Immature natural killer cell (primary cell): ENCODE measurements at regions not wholly inside any gene's neighbourhood (a gene's known extent, or its start where the extent isn't known, plus 50 kb on each side); places are given as distances from the start of the nearest gene placed in this dataset.
"Not testable (repeated sequence)": the region's sequence is repeated elsewhere in the genome, so short reads cannot be mapped to it uniquely, and the experiment has no call there.

Source experiments
- DNase-seq, 3 donors: peaks; one replicate each; pipeline ENCODE4 v3.0.0; 2022; ENCODE audit warnings: mixed read lengths in 1 of 3
- H3K27ac Mint-ChIP-seq, 6 donors: one replicate each; pipeline ENCODE4 v1.8.0; 2020; ENCODE audit warnings: mixed read lengths in 6 of 6, mild to moderate bottlenecking in 5 of 6, inconsistent platforms in 4 of 6, moderate library complexity in 3 of 6
- H3K27me3 Mint-ChIP-seq, 3 donors: one replicate each; pipeline ENCODE4 v1.8.0; 2020 to 2021; ENCODE audit warnings: low read depth in 3 of 3, mild to moderate bottlenecking in 3 of 3, mixed read lengths in 3 of 3, moderate library complexity in 3 of 3, inconsistent platforms in 1 of 3
- H3K36me3 Mint-ChIP-seq, 3 donors: one replicate each; pipeline ENCODE4 v1.8.0; 2020; ENCODE audit warnings: mixed read lengths in 3 of 3, inconsistent platforms in 2 of 3, mild to moderate bottlenecking in 2 of 3
- H3K4me1 Mint-ChIP-seq, 2 donors: one replicate each; pipeline ENCODE4 v1.8.0; 2020; ENCODE audit warnings: inconsistent platforms in 2 of 2, mild to moderate bottlenecking in 2 of 2, mixed read lengths in 2 of 2, moderate library complexity in 1 of 2
- H3K4me3 Mint-ChIP-seq, 5 donors: one replicate each; pipeline ENCODE4 v1.8.0; 2020; ENCODE audit warnings: mild to moderate bottlenecking in 5 of 5, mixed read lengths in 5 of 5, inconsistent platforms in 3 of 5, moderate library complexity in 3 of 5
- H3K9me3 Mint-ChIP-seq, 6 donors: one replicate each; pipeline ENCODE4 v1.8.0; 2020; ENCODE audit warnings: mild to moderate bottlenecking in 6 of 6, mixed read lengths in 6 of 6, inconsistent platforms in 4 of 6, moderate library complexity in 3 of 6

DNA sequence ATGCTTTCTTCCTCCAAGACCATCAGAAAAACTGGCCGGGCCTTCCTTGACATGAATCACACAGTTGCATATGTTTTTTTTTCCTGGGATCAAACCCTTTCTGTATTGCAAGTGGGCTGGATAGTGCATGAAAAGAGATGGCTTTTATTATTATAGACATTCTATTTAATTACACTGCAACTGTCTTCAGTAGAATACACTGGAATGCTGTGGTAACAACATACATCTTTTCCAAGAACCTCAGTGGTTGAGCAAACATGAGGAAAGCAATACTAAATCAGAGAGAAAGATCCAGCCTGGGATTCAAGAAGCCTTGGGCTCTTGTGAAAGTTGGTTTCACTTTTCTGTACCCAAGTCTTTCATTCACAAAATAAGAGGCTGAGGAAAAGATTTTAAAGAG, 193.0 kb downstream of the DMAC1 start:
- peaks cover 0 to 4% (median 0%) of the 10 kb centered on the region in 6 donors for H3K9me3 Mint-ChIP-seq
- H3K27ac Mint-ChIP-seq, result no peak overlapping the region
- peaks cover 0 to 3% (median 0%) of the 10 kb centered on the region in 3 donors for H3K27me3 Mint-ChIP-seq
- H3K36me3 Mint-ChIP-seq, result no peaks in the 10 kb centered on the region
- DNase-seq, result no peak
- no peaks in the 10 kb centered on the region for H3K4me1 Mint-ChIP-seq
- H3K4me3 Mint-ChIP-seq, result no peak overlapping the region

DNA sequence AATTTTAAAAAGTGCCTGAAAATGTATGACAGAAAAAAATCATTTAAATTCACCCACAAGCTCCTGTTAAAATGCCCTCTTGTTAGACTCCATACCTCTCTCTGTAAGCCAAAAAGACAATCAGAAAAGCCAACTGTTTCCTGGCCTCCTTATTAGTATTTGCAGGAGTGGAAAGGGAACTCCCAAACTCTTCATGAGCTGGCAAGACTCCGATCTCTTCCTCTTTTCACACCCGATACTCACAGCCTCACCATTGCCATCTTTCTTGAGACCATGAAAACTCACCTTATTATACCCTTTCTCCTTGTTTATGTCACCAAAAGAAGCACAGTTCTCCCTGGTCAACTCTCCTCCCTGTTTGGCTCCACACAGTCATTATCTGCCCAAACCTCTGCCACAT, 197.8 kb downstream of the DMAC1 start:
- H3K4me3 Mint-ChIP-seq, result no peak overlapping the region
- H3K36me3 Mint-ChIP-seq, result no peaks in the 10 kb centered on the region
- no peaks in the 10 kb centered on the region for H3K4me1 Mint-ChIP-seq
- no peak overlapping the region for H3K27ac Mint-ChIP-seq
- no peaks in the 10 kb centered on the region for H3K27me3 Mint-ChIP-seq
- H3K9me3 Mint-ChIP-seq, result peaks cover 0 to 4% (median 0%) of the 10 kb centered on the region in 6 donors
- DNase-seq, result no peak

DNA sequence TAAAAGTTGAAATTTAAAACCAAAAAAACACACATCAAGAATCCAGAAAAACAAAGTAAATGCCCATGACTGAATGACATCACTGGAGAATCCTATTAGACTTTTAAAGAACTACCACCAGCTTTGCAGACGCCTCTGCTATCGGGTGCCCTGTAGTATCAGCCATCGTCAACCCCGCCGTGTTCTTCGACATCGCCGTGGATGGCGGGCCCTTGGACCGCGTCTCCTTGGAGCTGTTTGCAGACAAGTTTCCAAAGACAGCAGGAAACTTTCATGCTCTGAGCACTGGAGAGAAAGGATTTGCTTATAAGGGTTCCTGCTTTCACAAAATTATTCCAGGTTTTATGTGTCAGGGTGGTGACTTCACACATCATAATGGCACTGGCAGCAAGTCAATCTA, 201.9 kb downstream of the DMAC1 start:
- H3K4me3 Mint-ChIP-seq, result no peak overlapping the region
- DNase-seq, result no peak
- H3K4me1 Mint-ChIP-seq, result no peaks in the 10 kb centered on the region
- H3K27ac Mint-ChIP-seq, result no peak overlapping the region
- H3K27me3 Mint-ChIP-seq, result peaks cover 2 to 5% (median 2%) of the 10 kb centered on the region in 3 donors
- H3K36me3 Mint-ChIP-seq, result peaks cover 4 to 10% (median 9%) of the 10 kb centered on the region in 3 donors
- H3K9me3 Mint-ChIP-seq, result peaks cover 6 to 20% (median 12%) of the 10 kb centered on the region in 6 donors

DNA sequence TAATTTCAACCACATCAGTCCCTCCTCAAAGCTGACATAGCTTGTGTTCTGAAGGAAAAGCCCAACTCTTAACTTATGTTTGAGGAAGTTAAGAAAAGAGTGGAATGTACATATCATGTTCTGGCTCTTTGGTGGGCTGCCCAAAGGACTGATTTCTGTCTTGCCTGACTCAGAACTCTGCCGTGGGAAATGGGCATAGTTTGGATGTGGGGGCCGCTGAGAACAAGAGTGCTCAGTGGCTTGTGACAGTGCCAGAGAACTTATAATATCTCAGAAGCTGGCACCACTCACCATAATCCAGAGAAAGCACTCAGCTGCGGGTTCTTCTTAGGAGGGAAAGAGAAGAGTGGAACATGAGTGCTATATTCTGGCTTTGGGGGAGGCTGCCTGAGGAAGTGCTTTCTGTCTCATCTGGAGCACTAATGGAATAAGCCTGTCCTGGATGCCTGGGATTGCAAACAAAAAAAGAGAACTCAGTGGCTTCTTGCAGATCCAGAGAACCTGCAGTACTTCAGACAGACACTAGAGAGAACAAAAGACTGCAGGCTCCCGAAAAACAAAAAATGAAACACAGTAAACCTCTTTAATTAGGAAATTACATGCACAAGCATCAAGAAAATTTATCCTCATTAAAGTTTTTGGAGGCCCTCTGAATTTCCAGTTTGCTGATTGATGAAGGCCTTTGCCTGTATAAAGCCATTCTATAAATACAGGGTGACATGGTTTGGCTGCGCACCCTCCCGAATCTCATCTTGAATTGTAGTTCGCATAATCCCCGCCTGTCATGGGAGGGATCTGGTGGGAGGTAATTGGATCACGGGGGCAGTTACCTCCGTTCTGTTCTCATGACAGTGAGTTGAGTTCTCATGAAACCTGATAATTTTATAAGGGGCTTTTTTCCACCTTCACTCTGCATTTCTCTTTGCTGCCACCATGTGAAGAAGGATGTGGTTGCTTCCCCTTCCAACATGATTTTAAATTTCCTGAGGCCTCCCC, 207.0 kb downstream of the DMAC1 start:
- Mint-ChIP-seq H3K4me3 (no peak overlapping the region), H3K4me1 (no peaks in the 10 kb centered on the region), H3K27ac (no peak overlapping the region), H3K27me3 (peaks cover 2 to 8% (median 4%) of the 10 kb centered on the region in 3 donors), H3K9me3 (peaks cover 5 to 20% (median 12%) of the 10 kb centered on the region in 6 donors), H3K36me3 (peaks cover 4 to 10% (median 9%) of the 10 kb centered on the region in 3 donors)
- no peak for DNase-seq

DNA sequence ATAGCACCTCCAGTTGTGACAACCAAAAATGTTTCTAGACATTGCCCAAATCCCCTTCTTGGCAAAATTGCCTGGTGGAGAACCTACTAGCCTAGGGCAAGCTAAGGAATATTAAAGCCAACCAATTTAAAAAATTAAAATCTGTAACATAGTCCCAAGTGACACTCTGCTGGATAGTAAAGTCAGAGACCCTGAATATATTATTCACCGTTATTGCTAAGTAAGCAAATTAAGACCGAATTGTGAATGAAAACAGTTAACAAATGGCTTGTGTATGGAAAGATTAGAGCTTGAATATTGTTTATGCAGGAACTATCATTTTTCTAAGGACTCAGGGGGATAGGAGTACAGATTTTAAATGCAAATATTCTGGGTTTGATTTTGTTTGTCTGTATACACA, 208.1 kb downstream of the DMAC1 start:
- H3K9me3 Mint-ChIP-seq, result peaks cover 5 to 20% (median 12%) of the 10 kb centered on the region in 6 donors
- no peak overlapping the region for H3K27ac Mint-ChIP-seq
- peaks cover 4 to 10% (median 9%) of the 10 kb centered on the region in 3 donors for H3K36me3 Mint-ChIP-seq
- peaks cover 2 to 8% (median 4%) of the 10 kb centered on the region in 3 donors for H3K27me3 Mint-ChIP-seq
- H3K4me1 Mint-ChIP-seq, result no peaks in the 10 kb centered on the region
- DNase-seq, result no peak
- no peak overlapping the region for H3K4me3 Mint-ChIP-seq

DNA sequence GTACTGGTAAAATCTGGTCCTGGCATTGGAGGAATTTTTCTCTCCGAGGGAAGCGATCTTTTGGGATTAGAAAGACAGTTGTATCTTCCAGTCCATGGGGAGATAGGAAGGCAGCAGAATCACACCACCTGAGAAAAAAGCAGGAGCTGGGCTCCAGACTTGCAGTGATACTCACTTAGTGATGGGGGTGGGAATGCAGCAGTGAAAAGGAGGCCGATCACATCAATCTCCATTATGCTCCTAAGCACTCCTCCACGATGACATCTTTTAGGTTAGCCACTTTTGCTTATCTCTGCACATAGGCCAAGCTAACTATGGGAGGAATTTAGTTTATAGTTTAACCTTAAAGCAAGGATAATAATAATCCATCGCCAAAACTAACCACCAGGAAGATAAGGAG, 219.0 kb downstream of the DMAC1 start:
- Mint-ChIP-seq H3K27me3 (peaks cover 0 to 8% (median 2%) of the 10 kb centered on the region in 3 donors), H3K27ac (no peak overlapping the region), H3K36me3 (no peaks in the 10 kb centered on the region), H3K4me1 (no peaks in the 10 kb centered on the region), H3K4me3 (no peak overlapping the region), H3K9me3 (no peaks in the 10 kb centered on the region)
- no peak for DNase-seq

DNA sequence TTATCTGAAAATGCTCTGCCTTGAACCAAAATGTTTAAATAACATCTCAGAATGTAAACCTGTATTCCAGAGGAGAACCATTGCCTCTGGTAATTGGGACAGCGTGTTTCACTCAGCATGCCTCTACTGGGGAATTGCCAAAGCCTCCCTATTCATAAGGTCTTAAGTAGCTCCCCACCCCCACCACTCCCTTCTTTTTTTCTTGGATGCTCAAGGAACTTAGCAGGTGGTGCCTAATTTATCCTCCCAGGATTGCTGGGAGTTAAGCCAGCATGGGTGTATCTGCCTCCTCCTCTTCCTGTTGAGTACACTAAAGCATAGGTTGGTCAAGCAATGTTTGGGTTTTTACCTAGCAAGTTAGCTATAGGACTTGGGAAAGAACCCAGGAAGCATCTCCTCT, 220.2 kb downstream of the DMAC1 start:
- H3K4me3 Mint-ChIP-seq, result no peak overlapping the region
- peaks cover 0 to 8% (median 2%) of the 10 kb centered on the region in 3 donors for H3K27me3 Mint-ChIP-seq
- no peak overlapping the region for H3K27ac Mint-ChIP-seq
- no peak for DNase-seq
- H3K4me1 Mint-ChIP-seq, result no peaks in the 10 kb centered on the region
- H3K36me3 Mint-ChIP-seq, result no peaks in the 10 kb centered on the region
- H3K9me3 Mint-ChIP-seq, result no peaks in the 10 kb centered on the region

DNA sequence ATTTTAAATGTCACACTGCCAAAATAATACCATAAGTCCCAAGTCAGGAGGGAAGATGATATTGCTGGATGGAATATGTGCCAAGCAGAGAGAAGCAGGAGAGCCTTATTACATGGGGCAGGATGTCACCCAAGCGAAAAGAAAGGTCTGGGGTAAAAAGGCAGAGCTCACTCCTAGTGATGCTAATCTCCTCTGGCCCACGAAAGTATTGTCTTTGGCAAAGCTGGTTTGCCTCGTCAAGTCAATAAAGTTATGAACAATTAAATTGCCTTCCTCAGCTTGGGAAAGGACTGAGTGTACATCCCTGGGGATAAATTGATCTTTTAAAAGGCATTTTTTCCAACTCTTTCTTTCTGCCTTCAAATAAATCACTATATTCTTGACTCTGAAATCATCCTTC, 220.6 kb downstream of the DMAC1 start:
- no peaks in the 10 kb centered on the region for H3K9me3 Mint-ChIP-seq
- DNase-seq, result no peak
- H3K27ac Mint-ChIP-seq, result no peak overlapping the region
- H3K27me3 Mint-ChIP-seq, result peaks cover 0 to 8% (median 2%) of the 10 kb centered on the region in 3 donors
- no peaks in the 10 kb centered on the region for H3K36me3 Mint-ChIP-seq
- no peaks in the 10 kb centered on the region for H3K4me1 Mint-ChIP-seq
- H3K4me3 Mint-ChIP-seq, result no peak overlapping the region

DNA sequence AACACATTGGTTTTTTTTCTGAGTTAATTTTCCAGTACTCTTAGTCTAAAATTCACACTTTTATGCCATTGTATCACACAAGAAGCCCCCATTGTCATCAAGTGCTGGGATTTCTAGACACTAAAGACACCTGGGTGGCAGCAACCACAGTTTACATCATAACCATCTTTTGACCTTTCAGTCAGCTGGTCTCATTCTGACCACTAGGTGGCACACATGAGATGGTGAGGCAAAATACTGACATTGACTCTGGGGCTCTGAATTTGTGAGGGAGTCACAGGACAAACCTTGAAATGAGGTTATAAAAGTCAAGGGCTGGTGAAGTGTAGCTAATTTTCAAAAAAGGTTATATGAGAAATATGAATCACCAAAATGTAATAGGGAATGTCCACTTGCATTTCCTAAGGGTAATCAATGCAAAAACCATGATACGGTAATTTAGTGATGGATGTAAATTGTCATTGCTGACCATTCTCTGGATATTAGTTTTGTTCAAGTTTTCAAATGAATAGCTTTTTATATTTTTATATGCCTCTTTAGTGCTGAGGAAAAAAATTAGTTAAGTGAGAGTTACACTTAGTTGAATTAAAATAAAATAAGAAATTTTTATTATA, 229.4 kb downstream of the DMAC1 start:
- peak; percentile 46 to 58 (median 56) for DNase-seq
- Mint-ChIP-seq H3K9me3 (no peaks in the 10 kb centered on the region), H3K27me3 (peaks cover 0 to 7% (median 0%) of the 10 kb centered on the region in 3 donors), H3K4me1 (no peaks in the 10 kb centered on the region), H3K4me3 (no peak overlapping the region), H3K36me3 (no peaks in the 10 kb centered on the region), H3K27ac (no peak overlapping the region)

DNA sequence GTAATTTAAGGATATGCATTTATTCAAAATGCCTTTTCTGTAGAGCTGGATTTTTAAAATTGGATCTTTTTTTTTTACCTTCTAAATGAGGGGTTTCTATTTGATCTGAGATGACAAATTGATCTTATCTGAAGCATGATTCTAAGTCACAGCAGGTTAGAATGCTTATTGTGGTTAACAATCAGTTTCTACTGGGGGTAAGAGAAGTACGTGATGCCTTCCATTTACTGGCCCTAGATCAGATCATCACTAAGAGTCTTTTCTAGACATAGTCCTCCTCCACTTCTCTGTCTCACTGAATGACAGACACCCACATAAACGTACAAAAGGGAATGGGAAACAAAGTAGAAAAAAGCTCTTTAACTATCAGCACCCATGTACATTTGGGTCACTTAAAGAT, 231.9 kb downstream of the DMAC1 start:
- Mint-ChIP-seq H3K27me3 (peaks cover 0 to 7% (median under 1%) of the 10 kb centered on the region in 3 donors), H3K27ac (no peak overlapping the region), H3K4me1 (no peaks in the 10 kb centered on the region)

DNA sequence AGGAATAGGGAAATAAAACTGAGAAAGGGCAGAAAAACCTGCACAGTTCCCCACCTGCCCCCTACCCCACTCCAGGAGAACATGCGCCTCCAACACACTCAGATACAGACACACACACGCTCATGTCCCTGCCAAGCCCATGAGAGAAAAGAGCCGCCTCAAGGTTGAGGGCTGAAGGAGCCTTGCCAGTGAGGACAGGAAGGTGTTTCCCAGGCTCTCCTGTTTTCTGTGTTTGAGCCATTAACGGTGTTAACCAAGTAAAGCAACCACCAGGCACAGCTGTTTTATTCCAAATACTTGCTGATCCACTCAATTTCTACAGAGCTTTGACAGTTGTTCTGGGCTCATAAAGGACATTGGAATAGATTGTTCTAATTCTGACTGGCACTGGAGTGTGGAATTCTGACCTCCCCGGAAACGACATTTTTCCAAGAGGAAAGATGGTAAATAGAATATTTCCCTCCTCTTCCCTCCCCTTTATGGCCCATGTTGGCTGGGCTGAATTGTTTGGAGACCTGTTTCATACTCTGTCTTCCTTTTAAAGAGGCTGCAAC, 238.0 kb downstream of the DMAC1 start:
- no peak for DNase-seq
- H3K4me1 Mint-ChIP-seq, result no peaks in the 10 kb centered on the region
- H3K4me3 Mint-ChIP-seq, result no peak overlapping the region
- no peaks in the 10 kb centered on the region for H3K36me3 Mint-ChIP-seq
- no peak overlapping the region for H3K27ac Mint-ChIP-seq
- no peaks in the 10 kb centered on the region for H3K9me3 Mint-ChIP-seq
- H3K27me3 Mint-ChIP-seq, result peaks cover 0 to 2% (median 0%) of the 10 kb centered on the region in 3 donors

More for the DNA sequence above, 231.9 kb downstream of the DMAC1 start:
- Mint-ChIP-seq H3K36me3 (no peaks in the 10 kb centered on the region), H3K4me3 (no peak overlapping the region), H3K9me3 (no peaks in the 10 kb centered on the region)
- DNase-seq, result no peak

DNA sequence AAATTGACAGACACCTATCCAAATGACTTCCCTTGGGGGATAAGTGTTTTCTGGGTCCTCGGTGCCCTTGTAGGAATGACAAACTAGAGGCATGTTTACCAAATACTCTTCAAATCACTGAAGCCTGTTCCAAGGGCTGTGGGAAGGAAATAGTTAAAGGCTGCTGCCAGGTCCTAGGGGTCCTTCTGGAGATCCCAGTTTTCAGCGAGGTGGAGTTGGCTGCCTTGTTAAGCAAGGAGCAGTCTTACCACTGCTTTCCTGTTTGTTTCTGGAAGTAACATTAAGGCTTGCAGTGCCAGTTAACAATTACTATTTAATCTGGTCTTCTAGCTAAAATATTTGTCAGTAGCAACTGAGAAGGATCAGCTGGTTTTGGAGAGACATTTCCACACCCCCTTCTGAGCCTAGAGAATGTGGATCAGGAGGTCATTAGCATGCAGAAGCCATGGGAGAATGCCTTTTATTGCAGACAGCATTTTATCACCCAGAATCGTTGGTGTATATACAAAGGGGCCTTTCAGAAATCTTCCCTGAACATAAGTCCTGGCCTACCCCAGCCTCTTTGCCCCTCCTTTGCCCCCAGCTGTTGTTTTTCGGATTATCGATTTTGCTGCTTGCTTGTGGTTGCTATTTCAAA, 238.8 kb downstream of the DMAC1 start:
- no peak for DNase-seq
- Mint-ChIP-seq H3K27me3 (peaks cover 0 to 2% (median 0%) of the 10 kb centered on the region in 3 donors), H3K4me1 (no peaks in the 10 kb centered on the region), H3K36me3 (no peaks in the 10 kb centered on the region), H3K27ac (no peak overlapping the region), H3K4me3 (no peak overlapping the region), H3K9me3 (no peaks in the 10 kb centered on the region)

DNA sequence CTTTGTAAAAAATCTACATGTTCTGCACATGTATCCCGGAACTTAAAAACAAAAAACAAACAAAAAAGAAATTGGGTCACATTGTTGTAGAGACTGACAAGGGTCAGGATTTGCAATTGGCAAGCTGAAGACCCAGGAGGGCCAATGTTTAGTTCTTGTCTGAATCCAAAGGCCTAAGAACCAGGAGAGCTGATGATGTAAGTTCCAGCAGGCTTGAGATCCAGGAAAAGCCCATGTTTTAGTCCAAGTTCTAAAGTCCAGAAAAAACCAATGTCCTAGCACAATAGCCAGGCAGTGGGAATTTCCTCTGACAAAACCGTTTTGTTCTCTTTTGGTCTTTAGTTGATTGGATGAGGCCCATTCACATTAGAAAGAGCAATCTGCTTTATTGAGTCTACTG, 244.9 kb downstream of the DMAC1 start:
- H3K4me3 Mint-ChIP-seq, result no peak overlapping the region
- H3K27me3 Mint-ChIP-seq, result peaks cover 2 to 6% (median 5%) of the 10 kb centered on the region in 3 donors
- H3K9me3 Mint-ChIP-seq, result no peaks in the 10 kb centered on the region
- no peaks in the 10 kb centered on the region for H3K36me3 Mint-ChIP-seq
- DNase-seq, result no peak
- no peaks in the 10 kb centered on the region for H3K4me1 Mint-ChIP-seq
- no peak overlapping the region for H3K27ac Mint-ChIP-seq

DNA sequence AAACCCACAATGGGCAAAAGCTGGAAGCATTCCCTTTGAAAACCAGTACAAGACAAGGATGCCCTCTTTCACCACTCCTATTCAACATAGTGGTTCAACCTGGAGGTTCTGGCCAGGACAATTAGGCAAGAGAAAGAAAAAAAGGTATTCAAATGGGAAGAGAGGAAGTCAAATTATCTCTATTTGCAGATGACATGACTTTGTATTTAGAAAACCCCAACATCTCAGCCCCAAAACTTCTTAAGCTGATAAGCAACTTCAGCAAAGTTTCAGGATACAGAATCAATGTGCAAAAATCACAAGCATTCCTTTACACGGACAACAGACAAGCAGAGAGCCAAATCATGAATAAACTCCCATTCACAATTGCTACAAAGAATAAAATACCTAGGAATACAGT, 246.9 kb downstream of the DMAC1 start:
- not testable (repeated sequence) for H3K27me3 Mint-ChIP-seq, H3K4me1 Mint-ChIP-seq, H3K27ac Mint-ChIP-seq, H3K9me3 Mint-ChIP-seq, DNase-seq, H3K36me3 Mint-ChIP-seq, H3K4me3 Mint-ChIP-seq
